GM21786 (cell line): ENCODE measurements at regions not wholly inside any gene's neighbourhood (a gene's known extent, or its start where the extent isn't known, plus 50 kb on each side); places are given as distances from the start of the nearest gene placed in this dataset.

Experiments
- ATAC-seq: cut with Tn5 transposase; IDR thresholded peaks from one replicate; pipeline ENCODE4 v1.9.1; 2021; ENCODE audit not compliant: unreplicated experiment

GRCh38 chr13:104466016-104466415, 1399.8 kb upstream of the SLC10A2 start:
- no peak for ATAC-seq

GRCh38 chr13:104461049-104461448, 1394.8 kb upstream of the SLC10A2 start:
- no peak for ATAC-seq

GRCh38 chr13:104460554-104460953, 1394.3 kb upstream of the SLC10A2 start:
- no peak for ATAC-seq

GRCh38 chr13:104450006-104450405, 1383.8 kb upstream of the SLC10A2 start:
- no peak for ATAC-seq

- ATAC-seq: no peak
Measured at GRCh38 chr13:104447348-104447747, 1381.1 kb upstream of the SLC10A2 start.

GRCh38 chr13:104442536-104442935, 1376.3 kb upstream of the SLC10A2 start:
- ATAC-seq: no peak

- no peak for ATAC-seq
Measured at GRCh38 chr13:104436555-104436954, 1370.3 kb upstream of the SLC10A2 start.

GRCh38 chr13:104431895-104432294, 1365.7 kb upstream of the SLC10A2 start:
- no peak for ATAC-seq

GRCh38 chr13:104426435-104426834, 1360.2 kb upstream of the SLC10A2 start:
- ATAC-seq: no peak

GRCh38 chr13:104422668-104423067, 1356.5 kb upstream of the SLC10A2 start:
- no peak for ATAC-seq

GRCh38 chr13:104416973-104417372, 1350.8 kb upstream of the SLC10A2 start:
- no peak for ATAC-seq

GRCh38 chr13:104414771-104415170, 1348.6 kb upstream of the SLC10A2 start:
- ATAC-seq: no peak

- ATAC-seq: no peak
Measured at GRCh38 chr13:104414181-104414580, 1348.0 kb upstream of the SLC10A2 start.

GRCh38 chr13:104411141-104411765, 1345.0 kb upstream of the SLC10A2 start:
- ATAC-seq: no peak

GRCh38 chr13:104408733-104409132, 1342.5 kb upstream of the SLC10A2 start:
- no peak for ATAC-seq

- ATAC-seq: no peak
Measured at GRCh38 chr13:104404325-104404724, 1338.1 kb upstream of the SLC10A2 start.

GRCh38 chr13:104389691-104390090, 1323.5 kb upstream of the SLC10A2 start:
- no peak for ATAC-seq

GRCh38 chr13:104387510-104387909, 1321.3 kb upstream of the SLC10A2 start:
- ATAC-seq: no peak

- ATAC-seq: no peak
Measured at GRCh38 chr13:104385404-104385803, 1319.2 kb upstream of the SLC10A2 start.

GRCh38 chr13:104382951-104383350, 1316.7 kb upstream of the SLC10A2 start:
- no peak for ATAC-seq

- ATAC-seq: no peak
Measured at GRCh38 chr13:104376588-104376987, 1310.4 kb upstream of the SLC10A2 start.

GRCh38 chr13:104375614-104376013, 1309.4 kb upstream of the SLC10A2 start:
- no peak for ATAC-seq

- ATAC-seq: no peak
Measured at GRCh38 chr13:104372095-104372655, 1306.0 kb upstream of the SLC10A2 start.
